Stomach (tissue), 4 donors: ENCODE measurements at regions not wholly inside any gene's neighbourhood (a gene's known extent, or its start where the extent isn't known, plus 50 kb on each side); places are given as distances from the start of the nearest gene placed in this dataset.

Source experiments
- POLR2A ChIP-seq, 4 donors: fragments of 450-650 bp; IDR thresholded peaks; one replicate each; pipeline ENCODE4 v1.6.1; 2016; ENCODE audit warnings: antibody characterized with exemption in 4 of 4, control low read depth in 2 of 4, mild to moderate bottlenecking in 1 of 4, moderate library complexity in 1 of 4
- POLR2AphosphoS5 ChIP-seq, 3 donors: sonication (generic); formaldehyde crosslinking; IDR thresholded peaks; one replicate each; pipeline ENCODE4 v1.6.1; 2016; ENCODE audit warnings: antibody characterized with exemption in 3 of 3
- TF ChIP-seq, protein P1 (sequence below), 7 experiments: fragments of 450-650 bp in 4 of 7; fragments of 200-600 bp in 3 of 7; sonication (generic) in 3 of 7; IDR thresholded peaks; one replicate each; pipeline ENCODE4 v1.5.1; 2016 to 2019; ENCODE audit warnings: antibody characterized with exemption in 7 of 7, control low read depth in 2 of 7, mild to moderate bottlenecking in 1 of 7

- TF ChIP-seq, protein P1, sequence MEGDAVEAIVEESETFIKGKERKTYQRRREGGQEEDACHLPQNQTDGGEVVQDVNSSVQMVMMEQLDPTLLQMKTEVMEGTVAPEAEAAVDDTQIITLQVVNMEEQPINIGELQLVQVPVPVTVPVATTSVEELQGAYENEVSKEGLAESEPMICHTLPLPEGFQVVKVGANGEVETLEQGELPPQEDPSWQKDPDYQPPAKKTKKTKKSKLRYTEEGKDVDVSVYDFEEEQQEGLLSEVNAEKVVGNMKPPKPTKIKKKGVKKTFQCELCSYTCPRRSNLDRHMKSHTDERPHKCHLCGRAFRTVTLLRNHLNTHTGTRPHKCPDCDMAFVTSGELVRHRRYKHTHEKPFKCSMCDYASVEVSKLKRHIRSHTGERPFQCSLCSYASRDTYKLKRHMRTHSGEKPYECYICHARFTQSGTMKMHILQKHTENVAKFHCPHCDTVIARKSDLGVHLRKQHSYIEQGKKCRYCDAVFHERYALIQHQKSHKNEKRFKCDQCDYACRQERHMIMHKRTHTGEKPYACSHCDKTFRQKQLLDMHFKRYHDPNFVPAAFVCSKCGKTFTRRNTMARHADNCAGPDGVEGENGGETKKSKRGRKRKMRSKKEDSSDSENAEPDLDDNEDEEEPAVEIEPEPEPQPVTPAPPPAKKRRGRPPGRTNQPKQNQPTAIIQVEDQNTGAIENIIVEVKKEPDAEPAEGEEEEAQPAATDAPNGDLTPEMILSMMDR (IDR thresholded peaks at IDR 0.05): no peak
- TF ChIP-seq POLR2A (IDR thresholded peaks at IDR 0.05) (no peak), POLR2AphosphoS5 (IDR thresholded peaks at IDR 0.05) (no peak)
Observed at GRCh38 chr5:128836571-128836970, 128.7 kb upstream of the SLC27A6 start.
